Uterus (tissue), 2 donors: ENCODE measurements at regions not wholly inside any gene's neighbourhood (a gene's known extent, or its start where the extent isn't known, plus 50 kb on each side); places are given as distances from the start of the nearest gene placed in this dataset.

ENCODE experiments used
- CTCF ChIP-seq, 4 experiments: fragments of 200-600 bp in 2 of 4; fragments of 450-650 bp in 2 of 4; sonication (generic) in 2 of 4; IDR thresholded peaks; one replicate each; pipeline ENCODE4 v1.5.1; 2016 to 2019; ENCODE audit warnings: antibody characterized with exemption in 4 of 4, mild to moderate bottlenecking in 2 of 4, moderate library complexity in 1 of 4
- POLR2A ChIP-seq, 2 donors: fragments of 450-650 bp; IDR thresholded peaks; one replicate each; pipeline ENCODE4 v1.6.1; 2016; ENCODE audit warnings: antibody characterized with exemption in 2 of 2, mild to moderate bottlenecking in 1 of 2, moderate library complexity in 1 of 2

- TF ChIP-seq CTCF (IDR thresholded peaks at IDR 0.05): no peak
- TF ChIP-seq POLR2A (IDR thresholded peaks at IDR 0.05): no peak
These were observed 978.2 kb upstream of the NCAM2 start for GRCh38 chr21:20020026-20020425.
